ENCODE measurements at regions not wholly inside any gene's neighbourhood (a gene's known extent, or its start where the extent isn't known, plus 50 kb on each side); places are given as distances from the start of the nearest gene placed in this dataset.
"Not testable (repeated sequence)": the region's sequence is repeated elsewhere in the genome, so short reads cannot be mapped to it uniquely, and the experiment has no call there.

DNA sequence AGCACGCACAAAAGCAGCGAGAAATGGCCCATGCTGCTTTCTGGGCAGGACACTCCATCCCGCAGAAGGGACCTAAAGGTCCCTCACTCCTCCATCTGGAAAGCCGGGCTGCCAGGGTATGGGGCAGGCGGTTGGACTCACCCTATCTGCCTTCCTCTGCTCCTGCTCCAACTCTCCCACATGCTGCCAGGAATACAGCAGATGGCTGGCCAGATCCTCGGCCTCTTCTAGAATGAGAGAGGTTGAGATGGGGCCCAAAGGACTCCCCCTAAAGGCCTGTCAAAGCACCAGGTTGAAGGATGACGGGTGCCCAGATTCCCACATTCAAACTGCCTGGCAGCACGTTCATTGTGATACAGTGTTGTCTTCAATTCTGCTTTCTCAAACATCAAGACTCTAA, 85.1 kb upstream of the C2CD4B start:
- no peak for TF ChIP-seq POLR2A (IDR thresholded peaks at IDR 0.05)
- TF ChIP-seq CTCF (IDR thresholded peaks at IDR 0.05), result no peak
- Histone ChIP-seq H3K27ac (no peak overlapping the region), H3K4me3 (no peak overlapping the region), H3K9me3 (no peaks in the 10 kb centered on the region), H3K36me3 (no peaks in the 10 kb centered on the region), H3K27me3 (no peaks in the 10 kb centered on the region), H3K4me1 (no peaks in the 10 kb centered on the region)
- intact Hi-C loops (cut with DNase I), result loop anchor here in 6 of 10 donors (5.0 to 10.0 kb wide), 6 partner anchors 85 to 385 kb away; partner anchors contain the start of gene C2CD4B (in 1 of the 6)
- 87 to 94% (median 90%) methylated on average over 6 to 8 of the region's 8 CpGs for WGBS, 4 donors
- no peak for ATAC-seq
- DNase-seq, result no peak

- H3K9me3 ChIP-seq, result no peaks in the 10 kb centered on the region
- H3K4me1 ChIP-seq, result no peaks in the 10 kb centered on the region
- TF ChIP-seq CTCF (IDR thresholded peaks at IDR 0.05), result no peak
- no peak for TF ChIP-seq POLR2A (IDR thresholded peaks at IDR 0.05)
- no peak overlapping the region for H3K27ac ChIP-seq
- H3K36me3 ChIP-seq, result no peaks in the 10 kb centered on the region
- no peak overlapping the region for H3K4me3 ChIP-seq
- H3K27me3 ChIP-seq, result no peaks in the 10 kb centered on the region
- DNase-seq (peak in 1 of 5 donors; percentile 50), ATAC-seq (no peak)
- intact Hi-C loops (cut with DNase I), result loop anchor here in 6 of 10 donors (5.0 to 10.0 kb wide), 6 partner anchors 86 to 386 kb away; partner anchors contain the start of gene C2CD4B (in 1 of the 6)
- WGBS, 4 donors, result 79 to 90% (median 83%) methylated on average over 6 of the region's 6 CpGs
Observed at GRCh38 chr15:62250978-62251377, 85.9 kb upstream of the C2CD4B start.

DNA sequence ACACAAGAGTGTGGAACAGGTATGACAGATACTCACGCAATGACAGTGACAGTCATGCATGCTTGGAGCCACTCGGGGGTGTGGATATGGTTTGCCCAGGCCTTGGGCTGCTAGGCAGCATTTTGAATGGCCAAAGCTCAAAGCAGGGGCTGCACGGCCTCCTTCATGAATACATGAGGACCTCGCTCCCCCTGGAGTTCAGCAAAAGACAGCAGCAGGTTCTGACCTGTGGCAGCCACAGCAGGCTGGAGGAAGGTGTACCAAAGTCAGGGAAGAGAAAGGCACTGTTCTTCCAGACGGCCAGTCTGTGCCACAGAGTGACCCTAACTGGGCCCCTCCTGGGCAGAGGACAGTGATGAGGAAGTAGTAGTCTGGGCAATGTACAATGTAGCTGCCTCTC, 88.2 kb upstream of the C2CD4B start:
- DNase-seq, result no peak
- Histone ChIP-seq H3K36me3 (no peaks in the 10 kb centered on the region), H3K9me3 (no peaks in the 10 kb centered on the region), H3K4me3 (no peak overlapping the region), H3K27ac (no peak overlapping the region), H3K27me3 (no peaks in the 10 kb centered on the region), H3K4me1 (no peaks in the 10 kb centered on the region)
- WGBS, 4 donors, result 67 to 78% (median 76%) methylated on average over 5 of the region's 5 CpGs
- TF ChIP-seq CTCF (IDR thresholded peaks at IDR 0.05), result no peak
- no peak for TF ChIP-seq POLR2A (IDR thresholded peaks at IDR 0.05)
- intact Hi-C loops (cut with DNase I), result loop anchor here in 6 of 10 donors (2.0 to 10.0 kb wide), 7 partner anchors 88 to 388 kb away; partner anchors contain the start of gene C2CD4B (in 2 of the 6)
- peak in 1 of 4 donors; percentile 6 for ATAC-seq

GRCh38 chr15:62254137-62254934, 89.3 kb upstream of the C2CD4B start:
- peak in 3 of 4 donors; percentile 49 to 79 (median 50) for ATAC-seq
- 36 to 42% (median 38%) methylated on average over 10 to 11 of the region's 11 CpGs for WGBS, 4 donors
- intact Hi-C loops (cut with DNase I), result loop anchor here in 6 of 10 donors (2.0 to 10.0 kb wide), 7 partner anchors 90 to 390 kb away; partner anchors contain the start of gene C2CD4B (in 1 of the 6)
- no peaks in the 10 kb centered on the region for H3K4me1 ChIP-seq
- H3K9me3 ChIP-seq, result no peaks in the 10 kb centered on the region
- DNase-seq, result peak; percentile 61 to 82 (median 67)
- TF ChIP-seq POLR2A (IDR thresholded peaks at IDR 0.05) (no peak), CTCF (IDR thresholded peaks at IDR 0.05) (peak; percentile 56 to 81 (median 72))
- H3K27ac ChIP-seq, result no peak overlapping the region
- no peaks in the 10 kb centered on the region for H3K36me3 ChIP-seq
- H3K4me3 ChIP-seq, result no peak overlapping the region
- no peaks in the 10 kb centered on the region for H3K27me3 ChIP-seq

DNA sequence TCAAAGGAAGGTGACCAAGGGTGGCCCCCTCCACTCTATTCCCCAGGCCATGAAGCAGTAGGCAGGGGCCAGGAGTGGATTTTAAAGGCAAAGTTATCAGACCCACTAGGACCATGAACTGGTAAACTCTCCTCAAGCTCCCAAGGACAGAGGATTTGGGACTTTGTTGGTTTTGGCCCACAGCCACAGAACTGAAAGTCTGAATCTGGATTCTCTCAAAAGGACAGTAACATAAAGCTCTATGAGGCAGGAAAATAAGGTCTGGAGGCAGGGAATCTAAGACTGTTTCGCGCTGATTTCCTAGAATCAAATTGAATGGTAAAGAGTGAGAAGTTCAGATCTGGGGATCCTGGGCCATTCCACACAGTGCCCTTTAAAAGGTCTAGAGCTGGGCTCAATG, 91.3 kb upstream of the C2CD4B start:
- H3K27ac ChIP-seq, result peak overlapping the region in 1 of 12 donors; percentile 6
- not testable (repeated sequence) for H3K27me3 ChIP-seq, H3K4me1 ChIP-seq, H3K4me3 ChIP-seq, ATAC-seq, H3K36me3 ChIP-seq
- peaks cover 0 to 10% (median 4%) of the 10 kb centered on the region in 12 donors for H3K9me3 ChIP-seq
- intact Hi-C loops (cut with DNase I), result loop anchor here in 5 of 10 donors (10.0 kb wide), 5 partner anchors 92 to 392 kb away; partner anchors contain the start of gene C2CD4B (in 1 of the 5)
- WGBS, 4 donors, result 61 to 80% (median 76%) methylated on average over 2 of the region's 2 CpGs
- peak in 1 of 5 donors; percentile 52 for DNase-seq

Data from heart left ventricle (tissue), 16 donors.